SK-N-SH treated with all-trans-retinoic acid at 6 μM for 48 hours (cell line): ENCODE measurements at regions not wholly inside any gene's neighbourhood (a gene's known extent, or its start where the extent isn't known, plus 50 kb on each side); places are given as distances from the start of the nearest gene placed in this dataset.

Source experiments
- ATAC-seq: fragments of 200-7000 bp; cut with Tn5 transposase; 3 replicates; pipeline ENCODE4 v1.9.1; 2020; ENCODE audit warnings: mild to moderate bottlenecking, moderate library complexity
- ARNTL ChIP-seq: fragments of 450-650 bp; formaldehyde crosslinking; IDR thresholded peaks from 2 replicates; pipeline ENCODE4 v1.5.0; 2020; ENCODE audit warnings: low read depth, mild to moderate bottlenecking, moderate library complexity, borderline replicate concordance
- BACH2 ChIP-seq: fragments of 250-450 bp; sonication (Bioruptor Pico); IDR thresholded peaks from 2 replicates; pipeline ENCODE4 v1.9.0; 2021; ENCODE audit warnings: mild to moderate bottlenecking, borderline replicate concordance
- GLIS3 ChIP-seq: fragments of 250-450 bp; sonication (Bioruptor Pico); IDR thresholded peaks from 2 replicates; pipeline ENCODE4 v1.5.0; 2020; ENCODE audit warnings: mild to moderate bottlenecking, moderate library complexity
- ISL1 ChIP-seq: fragments of 250-450 bp; sonication (Bioruptor Pico); IDR thresholded peaks from 2 replicates; pipeline ENCODE4 v2.1.2; 2022; ENCODE audit warnings: mild to moderate bottlenecking, moderate library complexity
- PPARA ChIP-seq: fragments of 250-450 bp; sonication (Bioruptor Pico); IDR thresholded peaks from 2 replicates; pipeline ENCODE4 v1.5.0; 2020; ENCODE audit warnings: mild to moderate bottlenecking, borderline replicate concordance
- SNAI2 ChIP-seq: fragments of 250-450 bp; sonication (Bioruptor Pico); IDR thresholded peaks from 2 replicates; pipeline ENCODE4 v1.5.0; 2020; ENCODE audit warnings: mild to moderate bottlenecking, moderate library complexity
- TCF4 ChIP-seq: fragments of 250-450 bp; sonication (Bioruptor Pico); IDR thresholded peaks from 2 replicates; pipeline ENCODE4 v1.8.0; 2021; ENCODE audit warnings: mild to moderate bottlenecking, moderate library complexity, borderline replicate concordance
- TOX ChIP-seq: fragments of 250-450 bp; sonication (Bioruptor Pico); IDR thresholded peaks from 2 replicates; pipeline ENCODE4 v1.8.0; 2021; ENCODE audit warnings: mild to moderate bottlenecking, moderate library complexity, borderline replicate concordance
- ZC3H10 ChIP-seq: fragments of 250-450 bp; sonication (Bioruptor Pico); IDR thresholded peaks from 2 replicates; pipeline ENCODE4 v1.5.1; 2021; ENCODE audit warnings: mild to moderate bottlenecking, moderate library complexity
- ZFP3 ChIP-seq: fragments of 250-450 bp; sonication (Bioruptor Pico); IDR thresholded peaks from 2 replicates; pipeline ENCODE4 v1.5.0; 2020; ENCODE audit warnings: mild to moderate bottlenecking, moderate library complexity
- ZFP30 ChIP-seq: fragments of 450-650 bp; formaldehyde crosslinking; IDR thresholded peaks from 2 replicates; pipeline ENCODE4 v1.5.0; 2022; ENCODE audit warnings: mild to moderate bottlenecking, moderate library complexity
- ZNF565 ChIP-seq: fragments of 450-650 bp; formaldehyde crosslinking; conservative IDR thresholded peaks from 2 replicates; pipeline ENCODE4 v1.5.0; 2020; ENCODE audit warnings: low read depth, mild to moderate bottlenecking, moderate library complexity
- ZNF70 ChIP-seq: fragments of 450-650 bp; formaldehyde crosslinking; IDR thresholded peaks from 2 replicates; pipeline ENCODE4 v1.5.0; 2020; ENCODE audit warnings: mild to moderate bottlenecking, moderate library complexity
- ZNF8 ChIP-seq: fragments of 450-650 bp; formaldehyde crosslinking; IDR thresholded peaks from 2 replicates; pipeline ENCODE4 v1.5.0; 2020; ENCODE audit warnings: mild to moderate bottlenecking, moderate library complexity
- TF ChIP-seq, protein P1 (sequence below): fragments of 250-450 bp; sonication (Bioruptor Pico); IDR thresholded peaks from 2 replicates; pipeline ENCODE4 v1.5.1; 2021; ENCODE audit warnings: mild to moderate bottlenecking, moderate library complexity
- TF ChIP-seq, protein P2 (sequence below): fragments of 250-450 bp; sonication (Bioruptor Pico); IDR thresholded peaks from 2 replicates; pipeline ENCODE4 v1.8.0; 2020; ENCODE audit warnings: mild to moderate bottlenecking, moderate library complexity, borderline replicate concordance
- TF ChIP-seq, protein P3 (sequence below): fragments of 250-450 bp; sonication (Bioruptor Pico); IDR thresholded peaks from 2 replicates; pipeline ENCODE4 v1.5.1; 2020; ENCODE audit warnings: low read depth, mild to moderate bottlenecking, moderate library complexity
- TF ChIP-seq, protein P4 (sequence below): fragments of 250-450 bp; sonication (Bioruptor Pico); IDR thresholded peaks from 2 replicates; pipeline ENCODE4 v1.5.0; 2020; ENCODE audit warnings: mild to moderate bottlenecking, moderate library complexity
- TF ChIP-seq, protein P5 (sequence below): fragments of 250-450 bp; sonication (Bioruptor Pico); IDR thresholded peaks from 2 replicates; pipeline ENCODE4 v1.8.0; 2021; ENCODE audit warnings: low read depth, mild to moderate bottlenecking, moderate library complexity, borderline replicate concordance

DNA sequence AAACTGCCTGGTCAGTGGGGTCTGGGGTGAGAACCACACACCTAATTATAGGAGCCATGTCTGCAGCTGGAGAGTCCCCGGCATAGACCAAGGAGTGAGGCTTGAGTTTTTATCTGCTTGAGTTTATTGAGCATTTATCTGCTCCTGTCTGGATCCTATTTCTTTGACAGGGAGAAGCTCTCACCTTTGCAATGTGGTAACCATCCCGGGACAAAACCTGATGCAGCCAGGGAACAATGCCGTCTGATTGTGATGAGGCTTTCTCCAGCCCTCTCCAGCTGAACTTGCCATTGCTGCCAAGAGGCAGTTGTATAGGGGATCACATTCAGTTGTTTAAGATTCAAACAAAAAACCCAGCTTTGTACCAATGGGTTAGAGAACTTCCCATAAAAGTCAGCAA, 324.4 kb downstream of the TSN start (continued):
- TF ChIP-seq, protein P1, sequence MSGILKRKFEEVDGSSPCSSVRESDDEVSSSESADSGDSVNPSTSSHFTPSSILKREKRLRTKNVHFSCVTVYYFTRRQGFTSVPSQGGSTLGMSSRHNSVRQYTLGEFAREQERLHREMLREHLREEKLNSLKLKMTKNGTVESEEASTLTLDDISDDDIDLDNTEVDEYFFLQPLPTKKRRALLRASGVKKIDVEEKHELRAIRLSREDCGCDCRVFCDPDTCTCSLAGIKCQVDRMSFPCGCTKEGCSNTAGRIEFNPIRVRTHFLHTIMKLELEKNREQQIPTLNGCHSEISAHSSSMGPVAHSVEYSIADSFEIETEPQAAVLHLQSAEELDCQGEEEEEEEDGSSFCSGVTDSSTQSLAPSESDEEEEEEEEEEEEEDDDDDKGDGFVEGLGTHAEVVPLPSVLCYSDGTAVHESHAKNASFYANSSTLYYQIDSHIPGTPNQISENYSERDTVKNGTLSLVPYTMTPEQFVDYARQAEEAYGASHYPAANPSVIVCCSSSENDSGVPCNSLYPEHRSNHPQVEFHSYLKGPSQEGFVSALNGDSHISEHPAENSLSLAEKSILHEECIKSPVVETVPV (CRISPR knock-in tag), result no peak
- TF ChIP-seq PPARA (CRISPR knock-in tag) (no peak), ISL1 (no peak), BACH2 (CRISPR knock-in tag) (no peak), ZFP3 (no peak), ZNF8 (CRISPR knock-in tag) (no peak)
- TF ChIP-seq, protein P2, sequence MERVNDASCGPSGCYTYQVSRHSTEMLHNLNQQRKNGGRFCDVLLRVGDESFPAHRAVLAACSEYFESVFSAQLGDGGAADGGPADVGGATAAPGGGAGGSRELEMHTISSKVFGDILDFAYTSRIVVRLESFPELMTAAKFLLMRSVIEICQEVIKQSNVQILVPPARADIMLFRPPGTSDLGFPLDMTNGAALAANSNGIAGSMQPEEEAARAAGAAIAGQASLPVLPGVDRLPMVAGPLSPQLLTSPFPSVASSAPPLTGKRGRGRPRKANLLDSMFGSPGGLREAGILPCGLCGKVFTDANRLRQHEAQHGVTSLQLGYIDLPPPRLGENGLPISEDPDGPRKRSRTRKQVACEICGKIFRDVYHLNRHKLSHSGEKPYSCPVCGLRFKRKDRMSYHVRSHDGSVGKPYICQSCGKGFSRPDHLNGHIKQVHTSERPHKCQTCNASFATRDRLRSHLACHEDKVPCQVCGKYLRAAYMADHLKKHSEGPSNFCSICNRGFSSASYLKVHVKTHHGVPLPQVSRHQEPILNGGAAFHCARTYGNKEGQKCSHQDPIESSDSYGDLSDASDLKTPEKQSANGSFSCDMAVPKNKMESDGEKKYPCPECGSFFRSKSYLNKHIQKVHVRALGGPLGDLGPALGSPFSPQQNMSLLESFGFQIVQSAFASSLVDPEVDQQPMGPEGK (CRISPR knock-in tag), result no peak

DNA sequence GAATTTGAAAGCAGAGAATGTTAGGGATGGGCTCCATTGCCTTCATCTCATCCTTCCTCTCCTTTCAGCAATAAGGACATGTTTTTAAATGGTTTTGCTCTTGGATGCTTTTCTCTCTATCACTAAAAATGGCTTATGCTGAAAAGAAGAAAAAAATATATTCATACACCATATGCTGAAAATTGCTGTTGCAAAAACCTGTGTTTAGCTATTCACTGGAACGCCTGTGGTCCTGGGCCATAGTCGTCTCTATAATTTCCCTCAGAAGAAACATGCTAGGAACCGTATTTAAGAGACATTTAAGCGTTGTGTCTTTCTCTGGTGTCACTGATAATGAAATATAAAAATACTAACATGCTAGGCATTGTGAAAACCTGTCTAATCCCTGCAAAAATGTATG, 324.9 kb downstream of the TSN start:
- no peak for ATAC-seq
- TF ChIP-seq, protein P3, sequence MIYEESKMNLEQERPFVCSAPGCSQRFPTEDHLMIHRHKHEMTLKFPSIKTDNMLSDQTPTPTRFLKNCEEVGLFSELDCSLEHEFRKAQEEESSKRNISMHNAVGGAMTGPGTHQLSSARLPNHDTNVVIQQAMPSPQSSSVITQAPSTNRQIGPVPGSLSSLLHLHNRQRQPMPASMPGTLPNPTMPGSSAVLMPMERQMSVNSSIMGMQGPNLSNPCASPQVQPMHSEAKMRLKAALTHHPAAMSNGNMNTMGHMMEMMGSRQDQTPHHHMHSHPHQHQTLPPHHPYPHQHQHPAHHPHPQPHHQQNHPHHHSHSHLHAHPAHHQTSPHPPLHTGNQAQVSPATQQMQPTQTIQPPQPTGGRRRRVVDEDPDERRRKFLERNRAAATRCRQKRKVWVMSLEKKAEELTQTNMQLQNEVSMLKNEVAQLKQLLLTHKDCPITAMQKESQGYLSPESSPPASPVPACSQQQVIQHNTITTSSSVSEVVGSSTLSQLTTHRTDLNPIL (CRISPR knock-in tag), result no peak
- no peak for TF ChIP-seq PPARA (CRISPR knock-in tag)
- TF ChIP-seq ZNF565 (CRISPR knock-in tag), result no peak
- no peak for TF ChIP-seq SNAI2
- no peak for TF ChIP-seq BACH2 (CRISPR knock-in tag)
- no peak for TF ChIP-seq TCF4 (CRISPR knock-in tag)
- TF ChIP-seq ZFP3, result no peak
- TF ChIP-seq ZC3H10 (CRISPR knock-in tag), result no peak
- no peak for TF ChIP-seq ARNTL (CRISPR knock-in tag)
- TF ChIP-seq GLIS3, result no peak
- TF ChIP-seq, protein P1 (CRISPR knock-in tag), result no peak
- TF ChIP-seq ZNF8 (CRISPR knock-in tag), result no peak
- TF ChIP-seq, protein P4, sequence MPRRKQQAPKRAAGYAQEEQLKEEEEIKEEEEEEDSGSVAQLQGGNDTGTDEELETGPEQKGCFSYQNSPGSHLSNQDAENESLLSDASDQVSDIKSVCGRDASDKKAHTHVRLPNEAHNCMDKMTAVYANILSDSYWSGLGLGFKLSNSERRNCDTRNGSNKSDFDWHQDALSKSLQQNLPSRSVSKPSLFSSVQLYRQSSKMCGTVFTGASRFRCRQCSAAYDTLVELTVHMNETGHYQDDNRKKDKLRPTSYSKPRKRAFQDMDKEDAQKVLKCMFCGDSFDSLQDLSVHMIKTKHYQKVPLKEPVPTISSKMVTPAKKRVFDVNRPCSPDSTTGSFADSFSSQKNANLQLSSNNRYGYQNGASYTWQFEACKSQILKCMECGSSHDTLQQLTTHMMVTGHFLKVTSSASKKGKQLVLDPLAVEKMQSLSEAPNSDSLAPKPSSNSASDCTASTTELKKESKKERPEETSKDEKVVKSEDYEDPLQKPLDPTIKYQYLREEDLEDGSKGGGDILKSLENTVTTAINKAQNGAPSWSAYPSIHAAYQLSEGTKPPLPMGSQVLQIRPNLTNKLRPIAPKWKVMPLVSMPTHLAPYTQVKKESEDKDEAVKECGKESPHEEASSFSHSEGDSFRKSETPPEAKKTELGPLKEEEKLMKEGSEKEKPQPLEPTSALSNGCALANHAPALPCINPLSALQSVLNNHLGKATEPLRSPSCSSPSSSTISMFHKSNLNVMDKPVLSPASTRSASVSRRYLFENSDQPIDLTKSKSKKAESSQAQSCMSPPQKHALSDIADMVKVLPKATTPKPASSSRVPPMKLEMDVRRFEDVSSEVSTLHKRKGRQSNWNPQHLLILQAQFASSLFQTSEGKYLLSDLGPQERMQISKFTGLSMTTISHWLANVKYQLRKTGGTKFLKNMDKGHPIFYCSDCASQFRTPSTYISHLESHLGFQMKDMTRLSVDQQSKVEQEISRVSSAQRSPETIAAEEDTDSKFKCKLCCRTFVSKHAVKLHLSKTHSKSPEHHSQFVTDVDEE (CRISPR knock-in tag), result no peak
- TF ChIP-seq, all 23 proteins: peak for 0

DNA sequence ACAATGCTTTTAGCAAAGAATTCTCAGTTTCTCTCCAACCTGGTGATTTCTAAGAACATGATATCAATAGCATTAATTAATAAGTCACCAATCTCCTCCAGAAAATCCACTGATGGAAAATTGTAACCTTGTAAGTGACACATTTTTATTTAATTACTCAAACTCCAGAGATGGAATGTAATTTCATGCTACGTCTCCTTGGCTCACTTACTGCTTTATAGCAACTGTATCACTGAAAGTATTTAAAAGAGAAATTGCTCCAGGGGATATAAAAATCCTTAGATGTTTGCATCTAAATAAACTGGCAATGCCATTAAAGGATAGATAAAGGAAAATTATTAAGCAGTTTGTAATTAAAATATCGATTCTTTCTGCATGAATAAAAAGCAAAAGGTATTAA, 325.4 kb downstream of the TSN start:
- no peak for ATAC-seq
- TF ChIP-seq, protein P5, sequence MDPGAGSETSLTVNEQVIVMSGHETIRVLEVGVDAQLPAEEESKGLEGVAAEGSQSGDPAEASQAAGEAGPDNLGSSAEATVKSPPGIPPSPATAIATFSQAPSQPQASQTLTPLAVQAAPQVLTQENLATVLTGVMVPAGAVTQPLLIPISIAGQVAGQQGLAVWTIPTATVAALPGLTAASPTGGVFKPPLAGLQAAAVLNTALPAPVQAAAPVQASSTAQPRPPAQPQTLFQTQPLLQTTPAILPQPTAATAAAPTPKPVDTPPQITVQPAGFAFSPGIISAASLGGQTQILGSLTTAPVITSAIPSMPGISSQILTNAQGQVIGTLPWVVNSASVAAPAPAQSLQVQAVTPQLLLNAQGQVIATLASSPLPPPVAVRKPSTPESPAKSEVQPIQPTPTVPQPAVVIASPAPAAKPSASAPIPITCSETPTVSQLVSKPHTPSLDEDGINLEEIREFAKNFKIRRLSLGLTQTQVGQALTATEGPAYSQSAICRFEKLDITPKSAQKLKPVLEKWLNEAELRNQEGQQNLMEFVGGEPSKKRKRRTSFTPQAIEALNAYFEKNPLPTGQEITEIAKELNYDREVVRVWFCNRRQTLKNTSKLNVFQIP (CRISPR knock-in tag), result no peak
- TF ChIP-seq GLIS3 (no peak), ISL1 (no peak), PPARA (CRISPR knock-in tag) (no peak)
- TF ChIP-seq, all 23 proteins: peak for 0

DNA sequence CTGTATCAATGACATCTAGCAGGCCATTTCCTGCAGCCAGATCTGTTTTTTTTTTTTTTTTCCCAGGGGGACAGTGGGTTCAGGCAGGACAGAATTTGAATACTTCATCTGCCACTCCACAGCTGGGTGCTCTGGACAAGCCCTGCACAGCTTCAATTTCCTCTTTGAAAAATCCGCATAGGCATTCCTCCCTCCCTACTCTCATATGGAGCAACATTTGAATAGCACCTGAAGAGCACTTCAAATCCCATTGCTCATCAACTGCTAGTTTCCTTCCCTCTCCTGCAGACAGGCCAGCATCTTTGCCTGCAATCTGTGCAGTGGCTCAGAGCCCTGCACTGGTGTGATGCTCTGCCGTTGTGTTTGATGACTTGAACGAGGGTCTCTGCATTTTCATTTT, 326.3 kb downstream of the TSN start:
- no peak for ATAC-seq
- no peak for TF ChIP-seq ZNF70
- no peak for TF ChIP-seq ZC3H10 (CRISPR knock-in tag)
- no peak for TF ChIP-seq GLIS3
- TF ChIP-seq, protein P2 (CRISPR knock-in tag), result no peak
- no peak for TF ChIP-seq ZFP3
- TF ChIP-seq TOX (CRISPR knock-in tag), result no peak
- TF ChIP-seq ZFP30 (CRISPR knock-in tag), result no peak
- TF ChIP-seq BACH2 (CRISPR knock-in tag), result no peak
